Lung (tissue), 11 donors: ENCODE measurements at regions not wholly inside any gene's neighbourhood (a gene's known extent, or its start where the extent isn't known, plus 50 kb on each side); places are given as distances from the start of the nearest gene placed in this dataset.
A peak's percentile ranks its signal among the peaks of the same experiment; 100 is the strongest.
"Not testable (repeated sequence)": the region's sequence is repeated elsewhere in the genome, so short reads cannot be mapped to it uniquely, and the experiment has no call there.

ENCODE experiments used
- ATAC-seq: fragments of 200-7000 bp; cut with Tn5 transposase; one replicate; pipeline ENCODE4 v1.9.1; 2020; ENCODE audit warnings: moderate number of reproducible peaks; ENCODE audit not compliant: insufficient read depth, low FRiP score
- DNase-seq, 3 donors: peaks; one replicate each; pipeline ENCODE4 v3.0.0-alpha.2; 2013 to 2017
- H3K27ac ChIP-seq, 2 donors: one replicate each; pipeline ENCODE4 v1.5.1; 2013; ENCODE audit warnings: mild to moderate bottlenecking in 2 of 2, moderate library complexity in 2 of 2, control low read depth in 1 of 2, inconsistent platforms in 1 of 2, low read depth in 1 of 2, low read length in 1 of 2
- H3K27me3 ChIP-seq, 3 donors: one replicate each; pipeline ENCODE4 v1.5.1; 2013; ENCODE audit warnings: low read length in 2 of 3; ENCODE audit not compliant: control insufficient read depth in 3 of 3, insufficient read depth in 3 of 3
- H3K36me3 ChIP-seq, 4 donors: one replicate each; pipeline ENCODE4 v1.5.1; 2013; ENCODE audit warnings: low read length in 4 of 4, mild to moderate bottlenecking in 1 of 4, moderate library complexity in 1 of 4; ENCODE audit not compliant: control insufficient read depth in 4 of 4, insufficient read depth in 4 of 4
- H3K4me1 ChIP-seq, 5 donors: one replicate each; pipeline ENCODE4 v1.5.1; 2013; ENCODE audit warnings: low read length in 5 of 5, mild to moderate bottlenecking in 2 of 5, moderate library complexity in 1 of 5; ENCODE audit not compliant: control insufficient read depth in 5 of 5, insufficient read depth in 5 of 5
- H3K4me3 ChIP-seq: one replicate; pipeline ENCODE4 v1.5.1; 2013; ENCODE audit warnings: mild to moderate bottlenecking, control low read depth, moderate library complexity
- H3K9ac ChIP-seq, 2 donors: one replicate each; pipeline ENCODE4 v1.5.1; 2013; ENCODE audit warnings: low read length in 2 of 2, control low read depth in 1 of 2; ENCODE audit not compliant: insufficient read depth in 1 of 2
- H3K9me3 ChIP-seq, 4 donors: one replicate each; pipeline ENCODE4 v1.5.1; 2013; ENCODE audit warnings: low read length in 3 of 4, mild to moderate bottlenecking in 1 of 4, moderate library complexity in 1 of 4; ENCODE audit not compliant: control insufficient read depth in 4 of 4, insufficient read depth in 3 of 4
- CTCF ChIP-seq: IDR thresholded peaks from 2 replicates; pipeline ENCODE4 v1.5.1; 2012; ENCODE audit warnings: mild to moderate bottlenecking; ENCODE audit errors: control extremely low read depth, extremely low read depth
- WGBS, 2 donors: extraction: QIAGEN DNeasy Blood & Tissue Kit; methylation state at CpG; one replicate each; pipeline ENCODE4 v1.1.7; 2013; 5-methylcytosine and 5-hydroxymethylcytosine counted together
- donor health status: control.
- donor health status: control.
- donor health status: Bipolar disorder and iron deficiency.
- donor health status: healthy.
- donor health status: DM: yes; HTN: yes; CAD: no.

GRCh38 chr1:83418558-83418957, 580.4 kb downstream of the TTLL7 start:
- 88 to 96% methylated on average over 1 of the region's 1 CpG for WGBS, 2 donors
- ATAC-seq (no peak), DNase-seq (no peak)
- Histone ChIP-seq H3K9ac (no peak overlapping the region), H3K27me3 (no peaks in the 10 kb centered on the region), H3K4me3 (no peak overlapping the region), H3K9me3 (no peaks in the 10 kb centered on the region), H3K36me3 (no peaks in the 10 kb centered on the region), H3K4me1 (no peaks in the 10 kb centered on the region), H3K27ac (no peak overlapping the region)
- TF ChIP-seq CTCF, result no peak

GRCh38 chr1:83413839-83414107, 585.2 kb downstream of the TTLL7 start:
- ATAC-seq, H3K9me3 ChIP-seq, H3K27me3 ChIP-seq, H3K4me3 ChIP-seq, DNase-seq, H3K36me3 ChIP-seq, H3K4me1 ChIP-seq, H3K9ac ChIP-seq, H3K27ac ChIP-seq: not testable (repeated sequence)
- 71 to 75% methylated on average over 2 to 3 of the region's 6 CpGs for WGBS, 2 donors

- DNase-seq, H3K9me3 ChIP-seq, ATAC-seq, H3K27me3 ChIP-seq, H3K9ac ChIP-seq, H3K4me3 ChIP-seq, H3K27ac ChIP-seq, H3K36me3 ChIP-seq, H3K4me1 ChIP-seq: not testable (repeated sequence)
- WGBS, 2 donors, result 67 to 68% methylated on average over 4 to 5 of the region's 6 CpGs
These were observed 588.1 kb downstream of the TTLL7 start for GRCh38 chr1:83410746-83411413.

- H3K9me3 ChIP-seq, H3K9ac ChIP-seq, ATAC-seq, H3K27me3 ChIP-seq, H3K4me3 ChIP-seq, H3K36me3 ChIP-seq, H3K27ac ChIP-seq, H3K4me1 ChIP-seq: not testable (repeated sequence)
- WGBS, 2 donors, result 87 to 89% methylated on average over 3 of the region's 7 CpGs
- peak in 1 of 3 donors; percentile 19 for DNase-seq
These were observed 592.1 kb downstream of the TTLL7 start for GRCh38 chr1:83406693-83407371.

- DNase-seq, H3K4me3 ChIP-seq, H3K9ac ChIP-seq, H3K9me3 ChIP-seq, H3K4me1 ChIP-seq, ATAC-seq, H3K36me3 ChIP-seq, H3K27me3 ChIP-seq, H3K27ac ChIP-seq: not testable (repeated sequence)
- WGBS, 2 donors, result 100% methylated on average over 1 of the region's 1 CpG
These were observed 593.1 kb downstream of the TTLL7 start for GRCh38 chr1:83405789-83406188.

GRCh38 chr1:83403500-83403899, 595.4 kb downstream of the TTLL7 start:
- not testable (repeated sequence) for ATAC-seq, H3K4me1 ChIP-seq, H3K27me3 ChIP-seq, H3K27ac ChIP-seq, H3K36me3 ChIP-seq, H3K4me3 ChIP-seq, H3K9ac ChIP-seq, H3K9me3 ChIP-seq, DNase-seq
- 64 to 81% methylated on average over 7 of the region's 7 CpGs for WGBS, 2 donors

GRCh38 chr1:83401146-83401545, 597.8 kb downstream of the TTLL7 start:
- peak in 1 of 3 donors; percentile 8 for DNase-seq
- H3K36me3 ChIP-seq, H3K27me3 ChIP-seq, H3K4me1 ChIP-seq, H3K9me3 ChIP-seq, ATAC-seq, H3K27ac ChIP-seq, H3K9ac ChIP-seq, H3K4me3 ChIP-seq: not testable (repeated sequence)
- 91 to 95% methylated on average over 1 of the region's 1 CpG for WGBS, 2 donors
